Endothelial cell (in vitro differentiated cells): ENCODE measurements at regions not wholly inside any gene's neighbourhood (a gene's known extent, or its start where the extent isn't known, plus 50 kb on each side); places are given as distances from the start of the nearest gene placed in this dataset.

ENCODE experiments used
- DNase-seq: peaks from one replicate; pipeline ENCODE4 v3.0.0; 2021; ENCODE audit warnings: low spot score
- H3K27ac Mint-ChIP-seq: one replicate; pipeline ENCODE4 v1.8.0; 2021; ENCODE audit warnings: mixed read lengths, inconsistent platforms; ENCODE audit not compliant: unreplicated experiment
- H3K27me3 Mint-ChIP-seq: one replicate; pipeline ENCODE4 v1.8.0; 2021; ENCODE audit warnings: mild to moderate bottlenecking, moderate library complexity, mixed read lengths, inconsistent platforms; ENCODE audit not compliant: unreplicated experiment
- H3K36me3 Mint-ChIP-seq: one replicate; pipeline ENCODE4 v1.8.0; 2021; ENCODE audit warnings: mild to moderate bottlenecking, low read depth, mixed read lengths, inconsistent platforms; ENCODE audit not compliant: unreplicated experiment
- H3K4me1 Mint-ChIP-seq: one replicate; pipeline ENCODE4 v1.8.0; 2021; ENCODE audit warnings: mild to moderate bottlenecking, mixed read lengths, inconsistent platforms; ENCODE audit not compliant: unreplicated experiment
- H3K4me3 Mint-ChIP-seq: one replicate; pipeline ENCODE4 v1.8.0; 2021; ENCODE audit warnings: mild to moderate bottlenecking, mixed read lengths, inconsistent platforms; ENCODE audit not compliant: unreplicated experiment
- H3K9me3 Mint-ChIP-seq: one replicate; pipeline ENCODE4 v1.8.0; 2021; ENCODE audit warnings: mixed read lengths, inconsistent platforms; ENCODE audit not compliant: unreplicated experiment
- TF ChIP-seq, protein P1 (sequence below): fragments of 200-600 bp; sonication (generic); IDR thresholded peaks from one replicate; pipeline ENCODE4 v1.5.0; 2021; ENCODE audit warnings: antibody characterized with exemption; ENCODE audit not compliant: unreplicated experiment

DNA sequence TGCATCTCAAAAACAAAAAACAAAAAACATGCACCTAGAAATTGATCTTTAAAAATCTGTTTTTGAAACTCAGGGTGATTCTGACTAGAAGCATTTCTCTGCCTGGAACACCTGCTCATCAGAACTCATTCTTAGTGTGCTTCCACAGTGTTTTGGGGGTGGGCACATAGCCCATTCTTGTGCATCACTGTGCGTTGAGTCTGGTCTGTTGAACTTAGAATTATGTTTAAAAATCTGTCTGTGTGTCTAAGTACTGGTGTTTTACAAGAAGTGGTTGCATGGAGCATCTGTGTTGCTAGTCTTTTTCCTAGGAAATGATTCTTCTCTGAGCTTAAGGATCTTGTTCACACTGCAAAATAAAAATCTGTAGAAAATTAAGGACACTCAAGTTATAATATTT is 264.5 kb downstream of the SOX4 start:
- H3K36me3 Mint-ChIP-seq: peaks cover 23% of the 10 kb centered on the region
- no peak overlapping the region for H3K4me3 Mint-ChIP-seq
- H3K9me3 Mint-ChIP-seq: no peaks in the 10 kb centered on the region
- H3K4me1 Mint-ChIP-seq: peaks cover 22% of the 10 kb centered on the region
- peaks cover 9% of the 10 kb centered on the region for H3K27me3 Mint-ChIP-seq
- no peak overlapping the region for H3K27ac Mint-ChIP-seq
- TF ChIP-seq, protein P1, sequence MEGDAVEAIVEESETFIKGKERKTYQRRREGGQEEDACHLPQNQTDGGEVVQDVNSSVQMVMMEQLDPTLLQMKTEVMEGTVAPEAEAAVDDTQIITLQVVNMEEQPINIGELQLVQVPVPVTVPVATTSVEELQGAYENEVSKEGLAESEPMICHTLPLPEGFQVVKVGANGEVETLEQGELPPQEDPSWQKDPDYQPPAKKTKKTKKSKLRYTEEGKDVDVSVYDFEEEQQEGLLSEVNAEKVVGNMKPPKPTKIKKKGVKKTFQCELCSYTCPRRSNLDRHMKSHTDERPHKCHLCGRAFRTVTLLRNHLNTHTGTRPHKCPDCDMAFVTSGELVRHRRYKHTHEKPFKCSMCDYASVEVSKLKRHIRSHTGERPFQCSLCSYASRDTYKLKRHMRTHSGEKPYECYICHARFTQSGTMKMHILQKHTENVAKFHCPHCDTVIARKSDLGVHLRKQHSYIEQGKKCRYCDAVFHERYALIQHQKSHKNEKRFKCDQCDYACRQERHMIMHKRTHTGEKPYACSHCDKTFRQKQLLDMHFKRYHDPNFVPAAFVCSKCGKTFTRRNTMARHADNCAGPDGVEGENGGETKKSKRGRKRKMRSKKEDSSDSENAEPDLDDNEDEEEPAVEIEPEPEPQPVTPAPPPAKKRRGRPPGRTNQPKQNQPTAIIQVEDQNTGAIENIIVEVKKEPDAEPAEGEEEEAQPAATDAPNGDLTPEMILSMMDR: no peak
- DNase-seq: no peak

DNA sequence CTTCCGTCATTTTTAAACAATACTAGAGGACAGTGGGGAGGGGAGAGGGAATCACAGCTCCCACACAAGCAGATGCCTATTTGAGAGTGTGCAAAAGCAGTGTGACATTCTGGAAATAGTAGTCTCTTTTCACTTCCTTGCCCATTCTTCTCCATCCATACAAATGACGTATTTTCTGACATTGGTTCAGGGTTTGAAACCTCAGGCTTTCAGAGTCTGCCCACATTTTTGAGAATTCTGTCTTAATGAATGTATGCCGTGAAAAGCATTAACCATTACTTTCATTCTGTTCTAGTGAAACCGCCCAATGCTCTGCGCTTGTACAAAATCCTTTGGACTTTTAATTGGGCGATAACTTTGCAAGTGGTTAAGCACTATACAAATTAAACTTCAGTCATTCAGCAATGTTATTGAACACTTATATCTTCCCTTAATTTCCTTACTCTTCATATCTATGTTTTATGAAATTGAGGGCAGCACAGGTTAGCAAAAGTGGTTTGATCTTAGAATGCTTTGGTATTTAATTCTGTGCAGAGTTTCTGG is 265.7 kb downstream of the SOX4 start:
- no peak overlapping the region for H3K4me3 Mint-ChIP-seq
- TF ChIP-seq, protein P1: no peak
- no peaks in the 10 kb centered on the region for H3K9me3 Mint-ChIP-seq
- H3K27me3 Mint-ChIP-seq: peaks cover 9% of the 10 kb centered on the region
- no peak overlapping the region for H3K27ac Mint-ChIP-seq
- H3K4me1 Mint-ChIP-seq: peaks cover 19% of the 10 kb centered on the region
- no peak for DNase-seq
- peaks cover 23% of the 10 kb centered on the region for H3K36me3 Mint-ChIP-seq

DNA sequence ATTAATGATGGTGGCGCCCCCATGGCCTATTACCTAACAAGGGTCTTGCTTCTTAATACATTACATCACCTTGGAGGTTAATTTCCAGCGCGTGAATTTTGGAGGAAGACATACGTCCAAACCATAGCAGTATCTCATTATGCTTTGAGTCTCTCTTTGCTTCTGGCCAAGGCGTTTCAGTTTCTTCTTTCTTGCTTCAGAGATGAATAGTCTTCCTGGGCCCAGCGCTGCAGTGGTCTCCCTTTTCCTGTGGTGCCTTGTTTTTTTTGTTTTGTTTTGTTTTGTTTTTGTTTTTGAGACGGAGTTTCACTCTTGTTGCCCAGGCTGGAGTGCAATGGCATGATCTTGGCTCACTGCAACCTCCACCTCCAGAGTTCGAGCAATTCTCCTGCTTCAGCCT is 268.4 kb downstream of the SOX4 start:
- no peak overlapping the region for H3K27ac Mint-ChIP-seq
- TF ChIP-seq, protein P1: no peak
- H3K4me1 Mint-ChIP-seq: peaks cover 9% of the 10 kb centered on the region
- no peaks in the 10 kb centered on the region for H3K9me3 Mint-ChIP-seq
- no peak for DNase-seq
- H3K36me3 Mint-ChIP-seq: peaks cover 18% of the 10 kb centered on the region
- H3K27me3 Mint-ChIP-seq: peaks cover 2% of the 10 kb centered on the region
- no peak overlapping the region for H3K4me3 Mint-ChIP-seq

DNA sequence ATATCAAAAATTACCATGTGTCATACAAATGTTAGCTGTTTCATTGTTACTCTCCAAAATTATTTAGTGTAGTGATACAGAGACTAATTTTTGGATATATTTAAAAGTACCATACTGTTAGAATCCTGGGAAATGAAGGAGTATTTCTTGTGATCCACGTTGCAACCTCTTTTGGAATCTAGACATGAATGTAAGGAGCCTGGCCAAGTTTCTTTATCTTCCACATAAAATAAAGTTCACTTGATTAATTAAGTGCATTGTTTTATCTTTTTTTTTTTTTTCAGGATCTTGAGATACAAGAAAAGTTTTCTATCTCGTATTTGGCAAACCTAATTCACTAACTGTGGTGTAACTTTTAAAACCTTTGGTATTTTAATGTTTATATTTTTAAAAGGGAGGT is 270.7 kb downstream of the SOX4 start:
- Mint-ChIP-seq H3K4me1 (peaks cover 10% of the 10 kb centered on the region), H3K36me3 (peaks cover 14% of the 10 kb centered on the region), H3K4me3 (no peak overlapping the region), H3K27me3 (peaks cover 2% of the 10 kb centered on the region), H3K27ac (no peak overlapping the region), H3K9me3 (no peaks in the 10 kb centered on the region)
- DNase-seq: no peak
- TF ChIP-seq, protein P1: no peak

DNA sequence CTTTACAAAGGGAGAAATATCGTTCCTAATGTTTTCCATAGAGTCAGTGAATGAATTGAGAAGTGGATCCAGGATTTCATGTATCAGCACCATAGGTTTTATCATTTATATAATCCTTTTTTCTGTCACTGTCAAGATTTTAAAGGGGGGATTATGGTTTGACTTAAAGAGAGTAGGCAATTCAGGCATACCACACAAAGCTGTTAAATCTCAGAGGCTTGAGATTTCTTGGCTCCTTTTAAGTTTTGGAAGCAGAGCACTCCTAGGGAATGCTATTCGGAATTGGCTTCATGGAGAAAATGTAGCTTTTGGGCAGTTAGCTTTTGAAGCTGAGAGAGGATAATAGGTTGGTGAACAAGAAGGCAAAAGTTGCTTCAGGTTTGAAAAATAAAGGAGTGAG is 274.7 kb downstream of the SOX4 start:
- DNase-seq: no peak
- Mint-ChIP-seq H3K9me3 (no peaks in the 10 kb centered on the region), H3K4me3 (no peak overlapping the region), H3K4me1 (peaks cover 3% of the 10 kb centered on the region), H3K27me3 (no peaks in the 10 kb centered on the region), H3K36me3 (peaks cover 8% of the 10 kb centered on the region), H3K27ac (no peak overlapping the region)
- TF ChIP-seq, protein P1: no peak
